AG09309 (cell line): ENCODE measurements at regions not wholly inside any gene's neighbourhood (a gene's known extent, or its start where the extent isn't known, plus 50 kb on each side); places are given as distances from the start of the nearest gene placed in this dataset.

Source experiments
- DNase-seq: peaks from one replicate; pipeline ENCODE4 v3.0.0-alpha.2; 2010; ENCODE audit warnings: low read depth
- H3K4me3 ChIP-seq: 2 replicates; pipeline ENCODE4 v1.5.1; 2011; ENCODE audit warnings: mild to moderate bottlenecking, low read depth, low read length, moderate library complexity; ENCODE audit not compliant: control insufficient read depth
- CTCF ChIP-seq: IDR thresholded peaks from 2 replicates; pipeline ENCODE4 v1.5.1; 2011; ENCODE audit warnings: mild to moderate bottlenecking, low read depth, low read length, inconsistent platforms; ENCODE audit not compliant: insufficient read depth, control insufficient read depth; ENCODE audit errors: missing control alignments

- TF ChIP-seq CTCF, result no peak
- H3K4me3 ChIP-seq, result no peak overlapping the region
- no peak for DNase-seq
These were observed 807.4 kb downstream of the SQOR start for GRCh38 chr15:46442184-46442583.

DNA sequence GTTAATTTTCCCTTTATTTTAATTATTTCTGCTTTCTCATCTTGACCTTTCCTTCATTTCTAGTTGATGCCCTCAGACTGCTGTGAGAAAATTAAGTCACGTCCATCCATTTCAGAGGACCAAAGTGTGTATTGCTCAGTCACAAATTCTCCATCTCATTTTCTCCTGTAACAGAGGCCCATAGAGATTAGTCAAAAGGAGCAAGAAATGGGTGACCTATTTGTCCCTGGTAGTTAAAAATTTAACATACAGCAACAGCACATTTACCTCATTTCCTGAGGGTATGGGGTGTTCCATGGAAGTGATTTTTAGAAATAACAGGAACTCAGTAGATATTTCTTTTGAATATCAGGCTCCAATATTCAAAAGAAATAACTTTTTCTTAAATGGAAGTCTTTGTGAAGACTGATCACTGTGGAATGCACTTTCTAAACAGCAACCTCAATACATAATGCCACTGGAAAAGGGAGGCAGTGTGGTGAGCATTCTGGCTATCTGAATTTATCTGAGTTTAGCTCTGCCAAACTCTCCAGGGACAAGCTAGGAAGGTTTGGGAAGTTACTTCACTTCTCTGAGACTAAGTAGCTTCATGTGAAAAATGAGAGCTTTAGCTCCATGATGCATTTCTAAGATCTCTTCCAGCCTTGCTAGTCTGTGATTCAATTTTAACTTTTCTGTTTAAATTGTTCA, 808.2 kb downstream of the SQOR start:
- H3K4me3 ChIP-seq, result no peak overlapping the region
- no peak for TF ChIP-seq CTCF
- no peak for DNase-seq

- no peak overlapping the region for H3K4me3 ChIP-seq
- DNase-seq, result no peak
- TF ChIP-seq CTCF, result no peak
These were observed 815.4 kb downstream of the SQOR start for GRCh38 chr15:46450112-46450809.

GRCh38 chr15:46450810-46451182, 816.0 kb downstream of the SQOR start:
- DNase-seq, result no peak
- H3K4me3 ChIP-seq, result no peak overlapping the region
- TF ChIP-seq CTCF, result no peak

GRCh38 chr15:46452297-46452820, 817.5 kb downstream of the SQOR start:
- TF ChIP-seq CTCF, result no peak
- DNase-seq, result no peak
- no peak overlapping the region for H3K4me3 ChIP-seq

DNA sequence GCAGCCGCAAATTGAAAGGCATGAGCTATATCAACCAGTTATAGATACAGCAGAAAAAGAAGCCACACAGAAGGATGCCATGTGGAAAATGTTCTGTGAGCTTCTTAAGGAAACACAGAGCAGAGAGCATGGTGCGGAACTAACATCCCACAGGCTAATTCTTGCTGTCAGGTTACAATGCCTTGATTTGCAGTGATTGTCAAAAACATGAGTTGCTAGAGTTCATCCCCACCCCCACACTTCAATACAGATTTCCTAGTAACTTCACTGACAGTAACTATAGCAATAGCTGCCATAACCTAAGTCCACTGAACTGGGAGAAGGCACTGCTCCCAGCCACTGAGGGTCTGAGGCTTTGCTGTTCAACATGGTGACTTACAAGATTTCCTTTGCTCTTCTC, 821.6 kb downstream of the SQOR start:
- H3K4me3 ChIP-seq, result no peak overlapping the region
- no peak for TF ChIP-seq CTCF
- DNase-seq, result no peak
